CD14-positive monocyte (primary cell): ENCODE measurements at regions not wholly inside any gene's neighbourhood (a gene's known extent, or its start where the extent isn't known, plus 50 kb on each side); places are given as distances from the start of the nearest gene placed in this dataset.

Experiments used
- DNase-seq, 3 donors: peaks; one replicate each; pipeline ENCODE4 v3.0.0-alpha.2; 2011 to 2022
- H2AFZ ChIP-seq: 2 replicates; pipeline ENCODE4 v1.6.0; 2012; ENCODE audit warnings: mild to moderate bottlenecking, low read depth, low read length, inconsistent platforms; ENCODE audit not compliant: insufficient read depth, poor library complexity, severe bottlenecking
- H3K27ac ChIP-seq, 2 donors: 1 replicate in 1 of 2; 2 replicates in 1 of 2; pipeline ENCODE4 v1.5.1; 2012 to 2013; ENCODE audit warnings: low read length in 2 of 2, control low read depth in 1 of 2, inconsistent platforms in 1 of 2, low read depth in 1 of 2, mild to moderate bottlenecking in 1 of 2
- H3K27me3 ChIP-seq, 2 donors: one replicate each; pipeline versions ENCODE4 v1.6.0 to v1.6.1; 2011 to 2013; ENCODE audit warnings: low read length in 2 of 2; ENCODE audit not compliant: control insufficient read depth in 2 of 2, insufficient read depth in 2 of 2
- H3K36me3 ChIP-seq, 2 donors: replicated peaks in 1 of 2; 1 replicate in 1 of 2; 2 replicates in 1 of 2; pipeline versions ENCODE4 v1.5.1 to v1.6.1; 2012 to 2013; ENCODE audit warnings: low read length in 2 of 2, control low read depth in 1 of 2, inconsistent platforms in 1 of 2, mild to moderate bottlenecking in 1 of 2; ENCODE audit not compliant: insufficient read depth in 2 of 2, control insufficient read depth in 1 of 2
- H3K4me1 ChIP-seq, 2 donors: 1 replicate in 1 of 2; 2 replicates in 1 of 2; pipeline versions ENCODE4 v1.5.1 to v1.6.1; 2012 to 2013; ENCODE audit warnings: low read length in 2 of 2, control low read depth in 1 of 2, inconsistent platforms in 1 of 2, mild to moderate bottlenecking in 1 of 2, moderate library complexity in 1 of 2; ENCODE audit not compliant: insufficient read depth in 2 of 2, control insufficient read depth in 1 of 2
- H3K4me2 ChIP-seq: replicated peaks from 2 replicates; pipeline ENCODE3; 2012; ENCODE audit warnings: low read length, moderate library complexity, mild to moderate bottlenecking; ENCODE audit not compliant: poor library complexity, severe bottlenecking; ENCODE audit errors: extremely low read depth
- H3K4me3 ChIP-seq, 3 experiments: fragments of 200-600 bp in 1 of 3; sonication (generic) in 1 of 3; replicated peaks in 1 of 3; 1 replicate in 2 of 3; 2 replicates in 1 of 3; pipeline ENCODE4 v1.5.1; 2011 to 2013; ENCODE audit warnings: low read length in 3 of 3, mild to moderate bottlenecking in 3 of 3, control low read depth in 2 of 3, low read depth in 2 of 3, inconsistent platforms in 1 of 3, moderate library complexity in 1 of 3
- H3K79me2 ChIP-seq: 2 replicates; pipeline ENCODE4 v1.6.0; 2012; ENCODE audit warnings: mild to moderate bottlenecking, control low read depth, inconsistent platforms, low read length, moderate library complexity; ENCODE audit not compliant: insufficient read depth
- H3K9ac ChIP-seq: 2 replicates; pipeline ENCODE4 v1.6.0; 2017; ENCODE audit warnings: low read length, mild to moderate bottlenecking; ENCODE audit not compliant: insufficient read depth, poor library complexity, severe bottlenecking
- H3K9me3 ChIP-seq, 2 donors: replicated peaks in 1 of 2; 1 replicate in 1 of 2; 2 replicates in 1 of 2; pipeline versions ENCODE4 v1.5.1 to v1.6.1; 2012 to 2013; ENCODE audit warnings: low read length in 2 of 2, control low read depth in 1 of 2; ENCODE audit not compliant: control insufficient read depth in 1 of 2, insufficient read depth in 1 of 2
- H4K20me1 ChIP-seq: 2 replicates; pipeline ENCODE4 v1.6.0; 2012; ENCODE audit warnings: mild to moderate bottlenecking, low read length, control low read depth, moderate library complexity; ENCODE audit not compliant: insufficient read depth
- H3K27ac Mint-ChIP-seq, 7 donors: one replicate each; pipeline ENCODE4 v1.8.0; 2020; ENCODE audit warnings: mild to moderate bottlenecking in 7 of 7, mixed read lengths in 7 of 7, moderate library complexity in 6 of 7, inconsistent platforms in 2 of 7
- H3K27me3 Mint-ChIP-seq, 3 donors: one replicate each; pipeline ENCODE4 v1.8.0; 2021 to 2022; ENCODE audit warnings: low read depth in 3 of 3, mild to moderate bottlenecking in 3 of 3, mixed read lengths in 3 of 3, moderate library complexity in 3 of 3, inconsistent platforms in 1 of 3
- H3K36me3 Mint-ChIP-seq, 2 donors: one replicate each; pipeline ENCODE4 v1.8.0; 2020; ENCODE audit warnings: mixed read lengths in 2 of 2, inconsistent platforms in 1 of 2, mild to moderate bottlenecking in 1 of 2
- H3K4me1 Mint-ChIP-seq: one replicate; pipeline ENCODE4 v1.8.0; 2020; ENCODE audit warnings: mild to moderate bottlenecking, mixed read lengths
- H3K4me3 Mint-ChIP-seq, 2 donors: one replicate each; pipeline ENCODE4 v1.8.0; 2020; ENCODE audit warnings: mild to moderate bottlenecking in 2 of 2, mixed read lengths in 2 of 2, moderate library complexity in 1 of 2
- H3K9me3 Mint-ChIP-seq, 7 donors: one replicate each; pipeline ENCODE4 v1.8.0; 2020 to 2022; ENCODE audit warnings: mixed read lengths in 7 of 7, mild to moderate bottlenecking in 6 of 7, moderate library complexity in 6 of 7, inconsistent platforms in 2 of 7
- WGBS: methylation state at CpG from one replicate; pipeline ENCODE4 v1.1.5; 2013; ENCODE audit warnings: missing lambda C conversion rate; ENCODE audit not compliant: insufficient coverage; 5-methylcytosine and 5-hydroxymethylcytosine counted together
- intact Hi-C, 2 donors: fragments of 100-400 bp; cut with micrococcal nuclease; formaldehyde crosslinking; loops; one replicate each; pipeline versions ENCODE4 v1.15.0 to v1.15.1; 2023
- TF ChIP-seq, protein P1 (sequence below): fragments of 200-600 bp; IDR thresholded peaks from one replicate; pipeline ENCODE4 v1.8.0; 2022; ENCODE audit warnings: antibody characterized with exemption, mild to moderate bottlenecking

DNA sequence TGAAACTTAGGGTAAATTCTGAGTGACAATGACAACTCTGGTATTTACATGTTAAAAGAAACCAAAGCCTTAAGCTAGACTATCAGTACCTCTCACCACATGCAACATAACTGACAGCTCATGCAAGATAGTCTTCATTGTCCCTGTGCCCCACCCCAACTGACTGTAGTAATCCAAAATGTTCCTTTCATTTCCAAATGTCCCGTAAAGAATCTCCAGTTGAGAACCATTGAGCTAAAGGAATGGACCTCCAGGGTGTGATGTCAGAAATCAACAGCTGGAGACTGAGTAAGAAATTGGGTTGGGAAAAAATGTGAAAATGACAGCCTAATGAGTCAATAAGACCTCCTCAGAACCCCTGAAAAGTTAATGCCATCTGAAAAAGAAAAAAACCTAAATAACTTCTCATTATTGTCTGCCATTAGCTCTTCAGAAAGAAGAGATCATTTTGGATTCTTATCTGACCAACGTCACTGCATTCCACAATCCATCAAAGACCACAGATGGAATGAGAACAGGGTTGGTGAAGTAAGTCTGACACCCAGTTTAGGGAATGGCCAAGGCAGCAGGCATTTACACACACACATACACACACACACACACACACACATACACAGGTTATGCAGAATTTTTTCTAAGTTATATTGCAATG lies 51.7 kb upstream of the ACVR2A start:
- no peak overlapping the region for H3K27ac Mint-ChIP-seq
- TF ChIP-seq, protein P1, sequence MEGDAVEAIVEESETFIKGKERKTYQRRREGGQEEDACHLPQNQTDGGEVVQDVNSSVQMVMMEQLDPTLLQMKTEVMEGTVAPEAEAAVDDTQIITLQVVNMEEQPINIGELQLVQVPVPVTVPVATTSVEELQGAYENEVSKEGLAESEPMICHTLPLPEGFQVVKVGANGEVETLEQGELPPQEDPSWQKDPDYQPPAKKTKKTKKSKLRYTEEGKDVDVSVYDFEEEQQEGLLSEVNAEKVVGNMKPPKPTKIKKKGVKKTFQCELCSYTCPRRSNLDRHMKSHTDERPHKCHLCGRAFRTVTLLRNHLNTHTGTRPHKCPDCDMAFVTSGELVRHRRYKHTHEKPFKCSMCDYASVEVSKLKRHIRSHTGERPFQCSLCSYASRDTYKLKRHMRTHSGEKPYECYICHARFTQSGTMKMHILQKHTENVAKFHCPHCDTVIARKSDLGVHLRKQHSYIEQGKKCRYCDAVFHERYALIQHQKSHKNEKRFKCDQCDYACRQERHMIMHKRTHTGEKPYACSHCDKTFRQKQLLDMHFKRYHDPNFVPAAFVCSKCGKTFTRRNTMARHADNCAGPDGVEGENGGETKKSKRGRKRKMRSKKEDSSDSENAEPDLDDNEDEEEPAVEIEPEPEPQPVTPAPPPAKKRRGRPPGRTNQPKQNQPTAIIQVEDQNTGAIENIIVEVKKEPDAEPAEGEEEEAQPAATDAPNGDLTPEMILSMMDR: no peak
- Histone ChIP-seq H3K4me2 (no peak overlapping the region), H3K36me3 (no peaks in the 10 kb centered on the region), H3K4me1 (no peaks in the 10 kb centered on the region), H3K27ac (no peak overlapping the region), H3K79me2 (no peaks in the 10 kb centered on the region), H3K4me3 (no peak overlapping the region), H3K9me3 (no peaks in the 10 kb centered on the region), H3K9ac (no peak overlapping the region), H3K27me3 (no peaks in the 10 kb centered on the region), H4K20me1 (no peaks in the 10 kb centered on the region), H2AFZ (no peak overlapping the region)
- H3K36me3 Mint-ChIP-seq: no peaks in the 10 kb centered on the region
- H3K9me3 Mint-ChIP-seq: peaks cover 0 to 3% (median 0%) of the 10 kb centered on the region in 7 donors
- H3K4me1 Mint-ChIP-seq: peaks cover 1% of the 10 kb centered on the region
- H3K4me3 Mint-ChIP-seq: no peak overlapping the region
- intact Hi-C loops: no loop called here
- WGBS: no CpG with 5 or more reads among the region's 2 CpGs
- H3K27me3 Mint-ChIP-seq: no peaks in the 10 kb centered on the region
- no peak for DNase-seq

DNA sequence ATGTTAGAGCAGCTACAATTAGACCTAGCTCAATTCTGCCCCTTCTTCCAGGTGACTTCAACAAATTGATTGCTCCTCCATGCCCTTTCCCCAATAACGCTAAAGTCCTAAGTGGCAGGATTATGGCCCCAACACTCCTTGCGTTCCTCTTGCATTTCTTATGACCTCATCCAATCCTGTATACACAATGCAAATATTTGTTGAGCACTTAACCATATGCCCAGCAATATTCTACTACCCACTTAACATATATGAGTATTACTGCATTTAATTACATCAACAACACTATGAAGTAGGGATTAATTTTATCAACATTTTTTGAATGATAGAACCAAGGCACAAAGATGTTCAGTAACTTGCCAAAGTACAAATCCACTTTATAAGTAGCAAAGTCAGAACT lies 54.2 kb upstream of the ACVR2A start:
- no peaks in the 10 kb centered on the region for H3K27me3 ChIP-seq
- Mint-ChIP-seq H3K27ac (no peak overlapping the region), H3K36me3 (no peaks in the 10 kb centered on the region), H3K27me3 (no peaks in the 10 kb centered on the region), H3K4me3 (no peak overlapping the region), H3K9me3 (peaks cover 0 to 3% (median 1%) of the 10 kb centered on the region in 7 donors), H3K4me1 (no peaks in the 10 kb centered on the region)
- no peaks in the 10 kb centered on the region for H4K20me1 ChIP-seq
- H3K4me2 ChIP-seq: no peak overlapping the region
- no peaks in the 10 kb centered on the region for H3K79me2 ChIP-seq
- no peaks in the 10 kb centered on the region for H3K36me3 ChIP-seq
- TF ChIP-seq, protein P1: no peak
- H3K27ac ChIP-seq: no peak overlapping the region
- H3K4me3 ChIP-seq: no peak overlapping the region
- no peak overlapping the region for H2AFZ ChIP-seq
- no peak overlapping the region for H3K9ac ChIP-seq
- intact Hi-C loops: no loop called here
- no peaks in the 10 kb centered on the region for H3K4me1 ChIP-seq
- no peaks in the 10 kb centered on the region for H3K9me3 ChIP-seq
- DNase-seq: no peak
- WGBS: 100% methylated on average over 2 of the region's 2 CpGs
